SK-N-SH treated with all-trans-retinoic acid at 6 μM for 48 hours (cell line): ENCODE measurements at regions not wholly inside any gene's neighbourhood (a gene's known extent, or its start where the extent isn't known, plus 50 kb on each side); places are given as distances from the start of the nearest gene placed in this dataset.

ENCODE experiments used
- ATAC-seq: fragments of 200-7000 bp; cut with Tn5 transposase; 3 replicates; pipeline ENCODE4 v1.9.1; 2020; ENCODE audit warnings: mild to moderate bottlenecking, moderate library complexity
- BACH2 ChIP-seq: fragments of 250-450 bp; sonication (Bioruptor Pico); IDR thresholded peaks from 2 replicates; pipeline ENCODE4 v1.9.0; 2021; ENCODE audit warnings: mild to moderate bottlenecking, borderline replicate concordance
- CREB5 ChIP-seq: fragments of 250-450 bp; sonication (Bioruptor Pico); IDR thresholded peaks from 2 replicates; pipeline ENCODE4 v1.5.1; 2020; ENCODE audit warnings: low read depth, mild to moderate bottlenecking, moderate library complexity
- CSDC2 ChIP-seq: fragments of 250-450 bp; sonication (Bioruptor Pico); IDR thresholded peaks from 2 replicates; pipeline ENCODE4 v1.5.0; 2020; ENCODE audit warnings: mild to moderate bottlenecking, moderate library complexity
- ESRRG ChIP-seq: fragments of 250-450 bp; sonication (Bioruptor Pico); IDR thresholded peaks from 2 replicates; pipeline ENCODE4 v1.6.1; 2021; ENCODE audit warnings: mild to moderate bottlenecking
- GLIS3 ChIP-seq: fragments of 250-450 bp; sonication (Bioruptor Pico); IDR thresholded peaks from 2 replicates; pipeline ENCODE4 v1.5.0; 2020; ENCODE audit warnings: mild to moderate bottlenecking, moderate library complexity
- OSR1 ChIP-seq: fragments of 250-450 bp; sonication (Bioruptor Pico); IDR thresholded peaks from 2 replicates; pipeline ENCODE4 v1.8.0; 2022; ENCODE audit warnings: moderate library complexity, mild to moderate bottlenecking, inconsistent platforms
- PPARA ChIP-seq: fragments of 250-450 bp; sonication (Bioruptor Pico); IDR thresholded peaks from 2 replicates; pipeline ENCODE4 v1.5.0; 2020; ENCODE audit warnings: mild to moderate bottlenecking, borderline replicate concordance
- RARB ChIP-seq: fragments of 250-450 bp; sonication (Bioruptor Pico); IDR thresholded peaks from 2 replicates; pipeline ENCODE4 v1.8.0; 2021; ENCODE audit warnings: mild to moderate bottlenecking, moderate library complexity
- ZC3H10 ChIP-seq: fragments of 250-450 bp; sonication (Bioruptor Pico); IDR thresholded peaks from 2 replicates; pipeline ENCODE4 v1.5.1; 2021; ENCODE audit warnings: mild to moderate bottlenecking, moderate library complexity
- ZFP3 ChIP-seq: fragments of 250-450 bp; sonication (Bioruptor Pico); IDR thresholded peaks from 2 replicates; pipeline ENCODE4 v1.5.0; 2020; ENCODE audit warnings: mild to moderate bottlenecking, moderate library complexity
- ZFP30 ChIP-seq: fragments of 450-650 bp; formaldehyde crosslinking; IDR thresholded peaks from 2 replicates; pipeline ENCODE4 v1.5.0; 2022; ENCODE audit warnings: mild to moderate bottlenecking, moderate library complexity
- ZNF565 ChIP-seq: fragments of 450-650 bp; formaldehyde crosslinking; conservative IDR thresholded peaks from 2 replicates; pipeline ENCODE4 v1.5.0; 2020; ENCODE audit warnings: low read depth, mild to moderate bottlenecking, moderate library complexity
- ZNF70 ChIP-seq: fragments of 450-650 bp; formaldehyde crosslinking; IDR thresholded peaks from 2 replicates; pipeline ENCODE4 v1.5.0; 2020; ENCODE audit warnings: mild to moderate bottlenecking, moderate library complexity
- ZNF8 ChIP-seq: fragments of 450-650 bp; formaldehyde crosslinking; IDR thresholded peaks from 2 replicates; pipeline ENCODE4 v1.5.0; 2020; ENCODE audit warnings: mild to moderate bottlenecking, moderate library complexity
- TF ChIP-seq, protein P1 (sequence below): fragments of 250-450 bp; sonication (Bioruptor Pico); IDR thresholded peaks from 2 replicates; pipeline ENCODE4 v1.8.0; 2020; ENCODE audit warnings: mild to moderate bottlenecking, moderate library complexity, borderline replicate concordance
- TF ChIP-seq, protein P2 (sequence below): fragments of 250-450 bp; sonication (Bioruptor Pico); IDR thresholded peaks from 2 replicates; pipeline ENCODE4 v1.5.0; 2020; ENCODE audit warnings: mild to moderate bottlenecking, moderate library complexity
- TF ChIP-seq, protein P3 (sequence below): fragments of 250-450 bp; sonication (Bioruptor Pico); IDR thresholded peaks from 2 replicates; pipeline ENCODE4 v1.8.0; 2021; ENCODE audit warnings: low read depth, mild to moderate bottlenecking, moderate library complexity, borderline replicate concordance

- TF ChIP-seq CREB5 (CRISPR knock-in tag) = no peak
- TF ChIP-seq, all 23 proteins: peak for 0
These were observed 67.5 kb upstream of the APCDD1 start (continued) for GRCh38 chr18:10386956-10387355.

- ATAC-seq = no peak
- no peak for TF ChIP-seq GLIS3 (CRISPR knock-in tag)
- TF ChIP-seq RARB (CRISPR knock-in tag) = no peak
- TF ChIP-seq ZNF8 = no peak
- TF ChIP-seq, protein P1, sequence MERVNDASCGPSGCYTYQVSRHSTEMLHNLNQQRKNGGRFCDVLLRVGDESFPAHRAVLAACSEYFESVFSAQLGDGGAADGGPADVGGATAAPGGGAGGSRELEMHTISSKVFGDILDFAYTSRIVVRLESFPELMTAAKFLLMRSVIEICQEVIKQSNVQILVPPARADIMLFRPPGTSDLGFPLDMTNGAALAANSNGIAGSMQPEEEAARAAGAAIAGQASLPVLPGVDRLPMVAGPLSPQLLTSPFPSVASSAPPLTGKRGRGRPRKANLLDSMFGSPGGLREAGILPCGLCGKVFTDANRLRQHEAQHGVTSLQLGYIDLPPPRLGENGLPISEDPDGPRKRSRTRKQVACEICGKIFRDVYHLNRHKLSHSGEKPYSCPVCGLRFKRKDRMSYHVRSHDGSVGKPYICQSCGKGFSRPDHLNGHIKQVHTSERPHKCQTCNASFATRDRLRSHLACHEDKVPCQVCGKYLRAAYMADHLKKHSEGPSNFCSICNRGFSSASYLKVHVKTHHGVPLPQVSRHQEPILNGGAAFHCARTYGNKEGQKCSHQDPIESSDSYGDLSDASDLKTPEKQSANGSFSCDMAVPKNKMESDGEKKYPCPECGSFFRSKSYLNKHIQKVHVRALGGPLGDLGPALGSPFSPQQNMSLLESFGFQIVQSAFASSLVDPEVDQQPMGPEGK (CRISPR knock-in tag) = no peak
- TF ChIP-seq ESRRG (CRISPR knock-in tag) = no peak
- no peak for TF ChIP-seq ZFP30 (CRISPR knock-in tag)
- no peak for TF ChIP-seq PPARA
- TF ChIP-seq, protein P2, sequence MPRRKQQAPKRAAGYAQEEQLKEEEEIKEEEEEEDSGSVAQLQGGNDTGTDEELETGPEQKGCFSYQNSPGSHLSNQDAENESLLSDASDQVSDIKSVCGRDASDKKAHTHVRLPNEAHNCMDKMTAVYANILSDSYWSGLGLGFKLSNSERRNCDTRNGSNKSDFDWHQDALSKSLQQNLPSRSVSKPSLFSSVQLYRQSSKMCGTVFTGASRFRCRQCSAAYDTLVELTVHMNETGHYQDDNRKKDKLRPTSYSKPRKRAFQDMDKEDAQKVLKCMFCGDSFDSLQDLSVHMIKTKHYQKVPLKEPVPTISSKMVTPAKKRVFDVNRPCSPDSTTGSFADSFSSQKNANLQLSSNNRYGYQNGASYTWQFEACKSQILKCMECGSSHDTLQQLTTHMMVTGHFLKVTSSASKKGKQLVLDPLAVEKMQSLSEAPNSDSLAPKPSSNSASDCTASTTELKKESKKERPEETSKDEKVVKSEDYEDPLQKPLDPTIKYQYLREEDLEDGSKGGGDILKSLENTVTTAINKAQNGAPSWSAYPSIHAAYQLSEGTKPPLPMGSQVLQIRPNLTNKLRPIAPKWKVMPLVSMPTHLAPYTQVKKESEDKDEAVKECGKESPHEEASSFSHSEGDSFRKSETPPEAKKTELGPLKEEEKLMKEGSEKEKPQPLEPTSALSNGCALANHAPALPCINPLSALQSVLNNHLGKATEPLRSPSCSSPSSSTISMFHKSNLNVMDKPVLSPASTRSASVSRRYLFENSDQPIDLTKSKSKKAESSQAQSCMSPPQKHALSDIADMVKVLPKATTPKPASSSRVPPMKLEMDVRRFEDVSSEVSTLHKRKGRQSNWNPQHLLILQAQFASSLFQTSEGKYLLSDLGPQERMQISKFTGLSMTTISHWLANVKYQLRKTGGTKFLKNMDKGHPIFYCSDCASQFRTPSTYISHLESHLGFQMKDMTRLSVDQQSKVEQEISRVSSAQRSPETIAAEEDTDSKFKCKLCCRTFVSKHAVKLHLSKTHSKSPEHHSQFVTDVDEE (CRISPR knock-in tag) = no peak
- no peak for TF ChIP-seq ZNF565 (CRISPR knock-in tag)
- no peak for TF ChIP-seq OSR1 (CRISPR knock-in tag)
These were observed 67.0 kb upstream of the APCDD1 start for GRCh38 chr18:10387399-10387798.

DNA sequence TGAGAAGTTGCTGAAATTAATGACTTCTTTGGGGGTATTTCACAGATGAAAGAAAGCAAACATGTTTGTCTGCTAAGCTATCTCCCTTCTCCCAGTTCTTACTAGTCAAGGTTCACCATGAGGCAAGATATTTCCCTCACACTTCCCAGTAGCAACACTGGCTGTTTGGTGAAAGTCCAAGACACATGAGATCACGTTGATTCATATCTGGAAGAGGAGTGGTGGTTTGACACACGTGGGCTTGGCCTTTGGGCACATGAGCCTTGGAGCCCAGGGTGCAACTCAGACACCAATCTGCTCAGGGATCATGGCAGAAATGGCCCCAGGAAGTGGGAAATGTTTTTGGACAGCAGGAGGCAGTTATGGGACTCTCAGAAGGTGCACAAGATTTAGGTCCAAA is 66.1 kb upstream of the APCDD1 start:
- TF ChIP-seq ZC3H10 (CRISPR knock-in tag) (no peak), ZNF70 (CRISPR knock-in tag) (no peak), OSR1 (CRISPR knock-in tag) (no peak), GLIS3 (CRISPR knock-in tag) (no peak)
- TF ChIP-seq, protein P2 (CRISPR knock-in tag) = no peak
- ATAC-seq = no peak

- no peak for ATAC-seq
- TF ChIP-seq, protein P3, sequence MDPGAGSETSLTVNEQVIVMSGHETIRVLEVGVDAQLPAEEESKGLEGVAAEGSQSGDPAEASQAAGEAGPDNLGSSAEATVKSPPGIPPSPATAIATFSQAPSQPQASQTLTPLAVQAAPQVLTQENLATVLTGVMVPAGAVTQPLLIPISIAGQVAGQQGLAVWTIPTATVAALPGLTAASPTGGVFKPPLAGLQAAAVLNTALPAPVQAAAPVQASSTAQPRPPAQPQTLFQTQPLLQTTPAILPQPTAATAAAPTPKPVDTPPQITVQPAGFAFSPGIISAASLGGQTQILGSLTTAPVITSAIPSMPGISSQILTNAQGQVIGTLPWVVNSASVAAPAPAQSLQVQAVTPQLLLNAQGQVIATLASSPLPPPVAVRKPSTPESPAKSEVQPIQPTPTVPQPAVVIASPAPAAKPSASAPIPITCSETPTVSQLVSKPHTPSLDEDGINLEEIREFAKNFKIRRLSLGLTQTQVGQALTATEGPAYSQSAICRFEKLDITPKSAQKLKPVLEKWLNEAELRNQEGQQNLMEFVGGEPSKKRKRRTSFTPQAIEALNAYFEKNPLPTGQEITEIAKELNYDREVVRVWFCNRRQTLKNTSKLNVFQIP (CRISPR knock-in tag) = no peak
- no peak for TF ChIP-seq ZFP3
- no peak for TF ChIP-seq CSDC2 (CRISPR knock-in tag)
- no peak for TF ChIP-seq ESRRG (CRISPR knock-in tag)
- TF ChIP-seq CREB5 (CRISPR knock-in tag) = no peak
- TF ChIP-seq, protein P1 (CRISPR knock-in tag) = no peak
- TF ChIP-seq, protein P2 (CRISPR knock-in tag) = no peak
- no peak for TF ChIP-seq GLIS3 (CRISPR knock-in tag)
- no peak for TF ChIP-seq BACH2 (CRISPR knock-in tag)
- TF ChIP-seq ZNF8 = no peak
- TF ChIP-seq, all 23 proteins: peak for 0
These were observed 62.9 kb upstream of the APCDD1 start for GRCh38 chr18:10391506-10391905.
